Stimulated activated CD4-positive, alpha-beta T cell treated with anti-CD3 and anti-CD28 coated beads, Interleukin-2, amount 100 ng/mL, for 4 hours (primary cell): ENCODE measurements at regions not wholly inside any gene's neighbourhood (a gene's known extent, or its start where the extent isn't known, plus 50 kb on each side); places are given as distances from the start of the nearest gene placed in this dataset.

Experiments used
- DNase-seq: peaks from one replicate; pipeline ENCODE4 v3.0.0-alpha.2; 2020; ENCODE audit warnings: low read depth

- no peak for DNase-seq
Observed at GRCh38 chr2:14344355-14344754, 288.2 kb upstream of the LRATD1 start.

GRCh38 chr2:14348247-14348646 is 284.3 kb upstream of the LRATD1 start:
- no peak for DNase-seq

GRCh38 chr2:14350856-14351255 is 281.7 kb upstream of the LRATD1 start:
- no peak for DNase-seq

- no peak for DNase-seq
Observed at GRCh38 chr2:14352067-14352466, 280.4 kb upstream of the LRATD1 start.

GRCh38 chr2:14354231-14354630 is 278.3 kb upstream of the LRATD1 start:
- DNase-seq, result no peak

- DNase-seq, result no peak
Observed at GRCh38 chr2:14355102-14355501, 277.4 kb upstream of the LRATD1 start.

- no peak for DNase-seq
Observed at GRCh38 chr2:14358339-14358738, 274.2 kb upstream of the LRATD1 start.

GRCh38 chr2:14358774-14359173 is 273.7 kb upstream of the LRATD1 start:
- DNase-seq, result no peak

GRCh38 chr2:14363137-14363536 is 269.4 kb upstream of the LRATD1 start:
- DNase-seq, result no peak

- no peak for DNase-seq
Observed at GRCh38 chr2:14363976-14364375, 268.5 kb upstream of the LRATD1 start.

GRCh38 chr2:14364471-14364870 is 268.0 kb upstream of the LRATD1 start:
- no peak for DNase-seq

- DNase-seq, result no peak
Observed at GRCh38 chr2:14385043-14385442, 247.5 kb upstream of the LRATD1 start.

- DNase-seq, result no peak
Observed at GRCh38 chr2:14387332-14387731, 245.2 kb upstream of the LRATD1 start.

GRCh38 chr2:14388724-14389123 is 243.8 kb upstream of the LRATD1 start:
- no peak for DNase-seq

- no peak for DNase-seq
Observed at GRCh38 chr2:14396533-14397083, 235.9 kb upstream of the LRATD1 start.

- DNase-seq, result no peak
Observed at GRCh38 chr2:14398641-14399040, 233.9 kb upstream of the LRATD1 start.

- DNase-seq, result no peak
Observed at GRCh38 chr2:14401873-14402272, 230.6 kb upstream of the LRATD1 start.

- no peak for DNase-seq
Observed at GRCh38 chr2:14408695-14409094, 223.8 kb upstream of the LRATD1 start.

GRCh38 chr2:14417551-14417950 is 215.0 kb upstream of the LRATD1 start:
- no peak for DNase-seq

- DNase-seq, result no peak
Observed at GRCh38 chr2:14418115-14418514, 214.4 kb upstream of the LRATD1 start.

GRCh38 chr2:14420851-14421250 is 211.7 kb upstream of the LRATD1 start:
- DNase-seq, result no peak

GRCh38 chr2:14422426-14422825 is 210.1 kb upstream of the LRATD1 start:
- no peak for DNase-seq

GRCh38 chr2:14423145-14423906 is 209.2 kb upstream of the LRATD1 start:
- DNase-seq, result no peak
